Karpas-422 (cell line): ENCODE measurements at regions not wholly inside any gene's neighbourhood (a gene's known extent, or its start where the extent isn't known, plus 50 kb on each side); places are given as distances from the start of the nearest gene placed in this dataset.

Experiments
- DNase-seq: peaks from one replicate; pipeline ENCODE4 v3.0.0-alpha.2; 2015
- H2AFZ ChIP-seq: fragments of 200-600 bp; sonication (generic); 2 replicates; pipeline ENCODE4 v1.6.1; 2014; ENCODE audit warnings: antibody characterized with exemption, low read length, mixed read lengths
- H3K27ac ChIP-seq: fragments of 200-600 bp; sonication (generic); 2 replicates; pipeline ENCODE4 v1.5.1; 2014; ENCODE audit warnings: mild to moderate bottlenecking, low read length, moderate library complexity
- H3K27me3 ChIP-seq: fragments of 200-600 bp; sonication (generic); 2 replicates; pipeline ENCODE4 v1.6.1; 2014; ENCODE audit warnings: low read length, mixed read lengths
- H3K36me3 ChIP-seq: fragments of 200-600 bp; sonication (generic); 2 replicates; pipeline ENCODE4 v1.6.1; 2014; ENCODE audit warnings: low read length, mixed read lengths; ENCODE audit not compliant: insufficient read depth
- H3K4me1 ChIP-seq: fragments of 200-600 bp; sonication (generic); 2 replicates; pipeline ENCODE4 v1.6.1; 2014; ENCODE audit warnings: mild to moderate bottlenecking, low read length, mixed read lengths
- H3K4me2 ChIP-seq: fragments of 200-600 bp; sonication (generic); 2 replicates; pipeline ENCODE4 v1.6.1; 2014; ENCODE audit warnings: low read length, low read depth, mild to moderate bottlenecking; ENCODE audit not compliant: poor library complexity, severe bottlenecking
- H3K4me3 ChIP-seq: fragments of 200-600 bp; sonication (generic); 2 replicates; pipeline ENCODE4 v1.5.1; 2014; ENCODE audit warnings: mild to moderate bottlenecking, antibody characterized with exemption, low read length, mixed read lengths
- H3K79me2 ChIP-seq: fragments of 200-600 bp; sonication (generic); 2 replicates; pipeline ENCODE4 v1.6.1; 2014; ENCODE audit warnings: mild to moderate bottlenecking, low read length, mixed read lengths
- H3K9ac ChIP-seq: fragments of 200-600 bp; sonication (generic); 2 replicates; pipeline ENCODE4 v1.6.0; 2014; ENCODE audit warnings: low read length
- H3K9me2 ChIP-seq: fragments of 200-600 bp; sonication (generic), shearing (Covaris generic); replicated peaks from 2 replicates; pipeline ENCODE4 v1.6.0; 2014; ENCODE audit warnings: mild to moderate bottlenecking, low read length, moderate library complexity; ENCODE audit not compliant: insufficient read depth
- H3K9me3 ChIP-seq: fragments of 300-700, 200-600 bp; sonication (generic); 2 replicates; pipeline ENCODE4 v1.6.1; 2014; ENCODE audit warnings: low read length, mixed read lengths
- H4K20me1 ChIP-seq: fragments of 200-600 bp; sonication (generic); 2 replicates; pipeline ENCODE4 v1.6.1; 2014; ENCODE audit warnings: mild to moderate bottlenecking, antibody characterized with exemption, low read length, low read depth; ENCODE audit not compliant: insufficient read depth

- H4K20me1 ChIP-seq = no peaks in the 10 kb centered on the region
- no peak overlapping the region for H2AFZ ChIP-seq
These were observed 190.2 kb downstream of the ADAMTS15 start for GRCh38 chr11:130638624-130639023.

GRCh38 chr11:130639369-130639768 is 190.9 kb downstream of the ADAMTS15 start:
- H3K4me2 ChIP-seq = no peak overlapping the region
- H3K4me1 ChIP-seq = no peaks in the 10 kb centered on the region
- H4K20me1 ChIP-seq = no peaks in the 10 kb centered on the region
- no peak overlapping the region for H2AFZ ChIP-seq
- no peaks in the 10 kb centered on the region for H3K9me2 ChIP-seq
- no peak overlapping the region for H3K27ac ChIP-seq
- H3K4me3 ChIP-seq = no peak overlapping the region
- no peaks in the 10 kb centered on the region for H3K27me3 ChIP-seq
- H3K36me3 ChIP-seq = no peaks in the 10 kb centered on the region
- no peak overlapping the region for H3K9ac ChIP-seq
- H3K9me3 ChIP-seq = no peaks in the 10 kb centered on the region
- no peaks in the 10 kb centered on the region for H3K79me2 ChIP-seq
- DNase-seq = no peak

More at GRCh38 chr11:130638624-130639023, 190.2 kb downstream of the ADAMTS15 start:
- DNase-seq = no peak
- Histone ChIP-seq H3K4me3 (no peak overlapping the region), H3K4me1 (no peaks in the 10 kb centered on the region), H3K36me3 (no peaks in the 10 kb centered on the region), H3K79me2 (no peaks in the 10 kb centered on the region), H3K9me2 (no peaks in the 10 kb centered on the region), H3K9me3 (no peaks in the 10 kb centered on the region), H3K4me2 (no peak overlapping the region), H3K27ac (no peak overlapping the region), H3K27me3 (no peaks in the 10 kb centered on the region), H3K9ac (no peak overlapping the region)

GRCh38 chr11:130640526-130640925 is 192.1 kb downstream of the ADAMTS15 start:
- Histone ChIP-seq H3K27ac (no peak overlapping the region), H4K20me1 (no peaks in the 10 kb centered on the region), H3K36me3 (no peaks in the 10 kb centered on the region), H3K4me2 (no peak overlapping the region), H3K9me3 (no peaks in the 10 kb centered on the region), H3K79me2 (no peaks in the 10 kb centered on the region), H3K9me2 (no peaks in the 10 kb centered on the region), H3K9ac (no peak overlapping the region), H3K4me3 (no peak overlapping the region), H3K27me3 (no peaks in the 10 kb centered on the region), H2AFZ (no peak overlapping the region), H3K4me1 (no peaks in the 10 kb centered on the region)
- DNase-seq = no peak

GRCh38 chr11:130641876-130642275 is 193.4 kb downstream of the ADAMTS15 start:
- Histone ChIP-seq H3K9ac (no peak overlapping the region), H3K36me3 (no peaks in the 10 kb centered on the region), H3K27ac (no peak overlapping the region), H3K27me3 (no peaks in the 10 kb centered on the region), H3K9me2 (no peaks in the 10 kb centered on the region), H3K4me3 (no peak overlapping the region), H3K4me2 (no peak overlapping the region), H3K79me2 (no peaks in the 10 kb centered on the region), H3K4me1 (no peaks in the 10 kb centered on the region), H3K9me3 (no peaks in the 10 kb centered on the region), H4K20me1 (no peaks in the 10 kb centered on the region), H2AFZ (no peak overlapping the region)
- no peak for DNase-seq

- H3K4me1 ChIP-seq = no peaks in the 10 kb centered on the region
- no peaks in the 10 kb centered on the region for H3K27me3 ChIP-seq
- no peaks in the 10 kb centered on the region for H3K9me3 ChIP-seq
- H3K9ac ChIP-seq = no peak overlapping the region
- H3K27ac ChIP-seq = no peak overlapping the region
- H2AFZ ChIP-seq = no peak overlapping the region
- H3K36me3 ChIP-seq = no peaks in the 10 kb centered on the region
- no peaks in the 10 kb centered on the region for H3K79me2 ChIP-seq
- H3K4me3 ChIP-seq = no peak overlapping the region
- H3K9me2 ChIP-seq = no peaks in the 10 kb centered on the region
- H3K4me2 ChIP-seq = no peak overlapping the region
- no peaks in the 10 kb centered on the region for H4K20me1 ChIP-seq
- DNase-seq = no peak
These were observed 194.5 kb downstream of the ADAMTS15 start for GRCh38 chr11:130642994-130643393.

- H3K9me3 ChIP-seq = no peaks in the 10 kb centered on the region
- H3K27ac ChIP-seq = no peak overlapping the region
- DNase-seq = no peak
- no peak overlapping the region for H3K4me3 ChIP-seq
- no peaks in the 10 kb centered on the region for H3K9me2 ChIP-seq
- no peak overlapping the region for H3K4me2 ChIP-seq
- no peak overlapping the region for H2AFZ ChIP-seq
- H3K4me1 ChIP-seq = no peaks in the 10 kb centered on the region
- H4K20me1 ChIP-seq = no peaks in the 10 kb centered on the region
- H3K79me2 ChIP-seq = no peaks in the 10 kb centered on the region
- H3K9ac ChIP-seq = no peak overlapping the region
- H3K36me3 ChIP-seq = no peaks in the 10 kb centered on the region
- no peaks in the 10 kb centered on the region for H3K27me3 ChIP-seq
These were observed 195.7 kb downstream of the ADAMTS15 start for GRCh38 chr11:130644187-130644586.

GRCh38 chr11:130645164-130645842 is 196.9 kb downstream of the ADAMTS15 start:
- H3K4me1 ChIP-seq = no peaks in the 10 kb centered on the region
- no peak overlapping the region for H2AFZ ChIP-seq
- H3K36me3 ChIP-seq = no peaks in the 10 kb centered on the region
- no peak overlapping the region for H3K4me2 ChIP-seq
- no peaks in the 10 kb centered on the region for H3K79me2 ChIP-seq
- no peak overlapping the region for H3K27ac ChIP-seq
- H3K9ac ChIP-seq = no peak overlapping the region
- no peaks in the 10 kb centered on the region for H4K20me1 ChIP-seq
- no peaks in the 10 kb centered on the region for H3K9me2 ChIP-seq
- H3K9me3 ChIP-seq = no peaks in the 10 kb centered on the region
- H3K27me3 ChIP-seq = no peaks in the 10 kb centered on the region
- no peak for DNase-seq
- H3K4me3 ChIP-seq = no peak overlapping the region

- no peak overlapping the region for H3K9ac ChIP-seq
- no peaks in the 10 kb centered on the region for H3K36me3 ChIP-seq
- no peak overlapping the region for H3K27ac ChIP-seq
- H3K4me1 ChIP-seq = no peaks in the 10 kb centered on the region
- H3K9me3 ChIP-seq = no peaks in the 10 kb centered on the region
- no peaks in the 10 kb centered on the region for H3K9me2 ChIP-seq
- no peaks in the 10 kb centered on the region for H4K20me1 ChIP-seq
- no peak overlapping the region for H2AFZ ChIP-seq
- no peak overlapping the region for H3K4me2 ChIP-seq
- H3K4me3 ChIP-seq = no peak overlapping the region
- DNase-seq = no peak
- no peaks in the 10 kb centered on the region for H3K27me3 ChIP-seq
- H3K79me2 ChIP-seq = no peaks in the 10 kb centered on the region
These were observed 197.4 kb downstream of the ADAMTS15 start for GRCh38 chr11:130645843-130646197.
